H9 (cell line): ENCODE measurements at regions not wholly inside any gene's neighbourhood (a gene's known extent, or its start where the extent isn't known, plus 50 kb on each side); places are given as distances from the start of the nearest gene placed in this dataset.

Experiments used
- DNase-seq: peaks from one replicate; pipeline ENCODE4 v3.0.0-alpha.2; 2017
- H2AFZ ChIP-seq: one replicate; pipeline ENCODE4 v1.6.1; 2013; ENCODE audit warnings: mild to moderate bottlenecking, low read length, control low read depth, moderate library complexity
- H2AK5ac ChIP-seq: 2 replicates; pipeline ENCODE4 v1.6.1; 2013; ENCODE audit warnings: low read length, control low read depth, mixed read lengths; ENCODE audit not compliant: insufficient read length
- H2BK120ac ChIP-seq: one replicate; pipeline ENCODE4 v1.6.1; 2013; ENCODE audit warnings: low read depth, mild to moderate bottlenecking, low read length, control low read depth, inconsistent platforms; ENCODE audit not compliant: poor library complexity, severe bottlenecking
- H2BK12ac ChIP-seq: 2 replicates; pipeline ENCODE4 v1.6.1; 2013; ENCODE audit warnings: low read length, control low read depth, mixed read lengths, low read depth; ENCODE audit not compliant: insufficient read length
- H2BK15ac ChIP-seq: 2 replicates; pipeline ENCODE4 v1.6.1; 2013; ENCODE audit warnings: low read depth, low read length, control low read depth
- H2BK20ac ChIP-seq: one replicate; pipeline ENCODE4 v1.6.1; 2013; ENCODE audit warnings: low read depth, mild to moderate bottlenecking, low read length, control low read depth, inconsistent platforms; ENCODE audit not compliant: poor library complexity, severe bottlenecking
- H2BK5ac ChIP-seq: 2 replicates; pipeline ENCODE4 v1.6.1; 2013; ENCODE audit warnings: low read length, control low read depth, mixed read lengths; ENCODE audit not compliant: insufficient read length
- H3K14ac ChIP-seq: 2 replicates; pipeline ENCODE4 v1.6.1; 2013; ENCODE audit warnings: low read length, control low read depth; ENCODE audit not compliant: insufficient read depth
- H3K18ac ChIP-seq: 2 replicates; pipeline ENCODE4 v1.6.1; 2013; ENCODE audit warnings: low read depth, mild to moderate bottlenecking, mixed read lengths, low read length, control low read depth; ENCODE audit not compliant: insufficient read length
- H3K23ac ChIP-seq: 2 replicates; pipeline ENCODE4 v1.6.1; 2013; ENCODE audit warnings: low read length, control low read depth, mixed read lengths, low read depth; ENCODE audit not compliant: insufficient read length
- H3K23me2 ChIP-seq: 2 replicates; pipeline ENCODE4 v1.6.1; 2013; ENCODE audit warnings: low read depth, mild to moderate bottlenecking, mixed read lengths, low read length, control low read depth; ENCODE audit not compliant: insufficient read length, poor library complexity, severe bottlenecking
- H3K27ac ChIP-seq: 2 replicates; pipeline ENCODE4 v1.5.1; 2013; ENCODE audit warnings: low read length, control low read depth, mixed read lengths, low read depth; ENCODE audit not compliant: insufficient read length
- H3K27me3 ChIP-seq: 2 replicates; pipeline ENCODE4 v1.6.1; 2013; ENCODE audit warnings: low read length, control low read depth, inconsistent platforms; ENCODE audit not compliant: insufficient read depth
- H3K4ac ChIP-seq: 2 replicates; pipeline ENCODE4 v1.6.1; 2013; ENCODE audit warnings: low read depth, mild to moderate bottlenecking, control low read depth, inconsistent platforms, low read length, moderate library complexity
- H3K4me1 ChIP-seq: 2 replicates; pipeline ENCODE4 v1.6.1; 2013; ENCODE audit warnings: low read length, control low read depth, inconsistent platforms; ENCODE audit not compliant: insufficient read depth
- H3K4me2 ChIP-seq: 2 replicates; pipeline ENCODE4 v1.6.1; 2013; ENCODE audit warnings: low read length, control low read depth, mixed read lengths; ENCODE audit not compliant: insufficient read length, insufficient read depth
- H3K56ac ChIP-seq: 2 replicates; pipeline ENCODE4 v1.6.1; 2013; ENCODE audit warnings: low read depth, mild to moderate bottlenecking, mixed read lengths, low read length, control low read depth; ENCODE audit not compliant: insufficient read length
- H3K79me1 ChIP-seq: 2 replicates; pipeline ENCODE4 v1.6.1; 2013; ENCODE audit warnings: low read depth, mild to moderate bottlenecking, moderate library complexity, low read length, control low read depth, inconsistent platforms; ENCODE audit not compliant: insufficient read depth, poor library complexity, severe bottlenecking
- H3K79me2 ChIP-seq: 2 replicates; pipeline ENCODE4 v1.6.1; 2013; ENCODE audit warnings: low read length, control low read depth, inconsistent platforms; ENCODE audit not compliant: insufficient read depth
- H3K9ac ChIP-seq: 2 replicates; pipeline ENCODE4 v1.6.1; 2013; ENCODE audit warnings: low read length, control low read depth, mixed read lengths; ENCODE audit not compliant: insufficient read length; ENCODE audit errors: extremely low read depth
- H3K9me3 ChIP-seq: one replicate; pipeline ENCODE4 v1.6.1; 2013; ENCODE audit warnings: low read depth, low read length, inconsistent platforms; ENCODE audit not compliant: control insufficient read depth
- H3T11ph ChIP-seq: one replicate; pipeline ENCODE4 v1.6.1; 2013; ENCODE audit warnings: mild to moderate bottlenecking, low read length, control low read depth, inconsistent platforms
- H4K20me1 ChIP-seq: one replicate; pipeline ENCODE4 v1.6.1; 2013; ENCODE audit not compliant: control insufficient read depth, insufficient read length, insufficient read depth
- H4K5ac ChIP-seq: 2 replicates; pipeline ENCODE4 v1.6.1; 2013; ENCODE audit warnings: low read depth, mild to moderate bottlenecking, mixed read lengths, low read length, control low read depth; ENCODE audit not compliant: insufficient read length
- H4K8ac ChIP-seq: replicated peaks from 2 replicates; pipeline ENCODE4 v1.6.1; 2013; ENCODE audit warnings: low read length, control low read depth, mixed read lengths, low read depth; ENCODE audit not compliant: insufficient read length
- H4K91ac ChIP-seq: 2 replicates; pipeline ENCODE4 v1.6.1; 2013; ENCODE audit warnings: low read depth, mild to moderate bottlenecking, moderate library complexity, mixed read lengths, low read length, control low read depth; ENCODE audit not compliant: insufficient read length
- H3K27ac Mint-ChIP-seq, 3 experiments: 2 replicates in 2 of 3; 3 replicates in 1 of 3; pipeline ENCODE4 v1.8.0; 2020 to 2021; ENCODE audit warnings: mixed read lengths in 3 of 3, mild to moderate bottlenecking in 1 of 3, moderate library complexity in 1 of 3
- H3K27me3 Mint-ChIP-seq: 2 replicates; pipeline ENCODE4 v1.8.0; 2021; ENCODE audit warnings: low read depth, mild to moderate bottlenecking, moderate library complexity, mixed read lengths
- H3K36me3 Mint-ChIP-seq, 3 experiments: 2 replicates in 2 of 3; 3 replicates in 1 of 3; pipeline ENCODE4 v1.8.0; 2020 to 2021; ENCODE audit warnings: low read depth in 3 of 3, mixed read lengths in 3 of 3; ENCODE audit not compliant: insufficient read depth in 1 of 3
- H3K4me1 Mint-ChIP-seq, 2 experiments: 2 replicates each; pipeline ENCODE4 v1.8.0; 2020; ENCODE audit warnings: mixed read lengths in 2 of 2
- H3K4me3 Mint-ChIP-seq, 2 experiments: 2 replicates in 1 of 2; 3 replicates in 1 of 2; pipeline ENCODE4 v1.8.0; 2020 to 2021; ENCODE audit warnings: mild to moderate bottlenecking in 2 of 2, mixed read lengths in 2 of 2, moderate library complexity in 1 of 2
- H3K9me3 Mint-ChIP-seq, 2 experiments: 2 replicates in 1 of 2; 3 replicates in 1 of 2; pipeline ENCODE4 v1.8.0; 2020; ENCODE audit warnings: mild to moderate bottlenecking in 2 of 2, mixed read lengths in 2 of 2, moderate library complexity in 1 of 2
- WGBS: extraction: QIAGEN DNeasy Blood & Tissue Kit; methylation state at CpG from one replicate; pipeline ENCODE4 v1.1.7; 2013; ENCODE audit warnings: missing lambda C conversion rate, low lambda C conversion rate, mixed read lengths; ENCODE audit not compliant: insufficient read length; ENCODE audit errors: extremely low coverage; 5-methylcytosine and 5-hydroxymethylcytosine counted together
- TF ChIP-seq, protein P1 (sequence below): fragments of 200-600 bp; sonication (generic); conservative IDR thresholded peaks from 3 replicates; pipeline ENCODE4 v1.8.0; 2021; ENCODE audit warnings: antibody characterized with exemption, mild to moderate bottlenecking

DNA sequence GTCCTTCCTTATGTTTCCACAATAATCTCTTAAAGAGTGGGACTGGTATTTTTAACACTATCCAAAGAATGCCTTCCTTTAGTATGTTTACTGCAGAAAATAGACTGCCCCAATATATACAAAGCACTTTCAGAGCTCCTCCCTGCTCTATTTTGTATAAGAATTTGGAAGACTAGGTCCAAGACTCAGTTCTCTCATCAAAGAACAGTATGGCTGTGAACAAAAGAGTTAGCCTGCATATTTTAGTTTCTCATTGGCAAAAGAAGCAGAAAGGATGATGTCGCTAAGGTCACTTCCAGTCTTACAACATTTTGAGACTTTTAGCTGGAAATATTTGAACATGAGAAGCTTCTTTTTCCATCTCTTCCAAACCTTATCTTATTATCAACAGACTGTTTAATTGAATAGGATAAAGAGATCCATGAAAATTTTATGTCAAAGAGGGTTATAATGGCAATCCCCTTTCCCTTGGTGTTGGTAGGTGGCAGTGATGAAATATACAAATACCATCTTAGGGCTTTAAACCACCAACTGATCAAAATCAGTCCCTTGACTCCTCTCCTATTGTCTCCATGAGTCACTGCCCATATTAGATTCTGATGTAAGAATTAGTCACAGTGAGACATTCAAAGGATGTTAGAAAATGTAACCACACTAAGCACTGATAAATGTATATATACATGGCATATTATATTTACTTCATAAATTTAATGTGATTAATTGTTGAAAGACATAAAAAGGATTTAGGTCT lies 266.9 kb upstream of the DSEL start:
- no peak overlapping the region for H2BK12ac ChIP-seq
- no peaks in the 10 kb centered on the region for H3K23me2 ChIP-seq
- no peaks in the 10 kb centered on the region for H3K79me1 ChIP-seq
- H3K18ac ChIP-seq, result no peak overlapping the region
- H3K56ac ChIP-seq, result no peak overlapping the region
- H3K79me2 ChIP-seq, result no peaks in the 10 kb centered on the region
- H2AFZ ChIP-seq, result no peak overlapping the region
- Mint-ChIP-seq H3K27me3 (no peaks in the 10 kb centered on the region), H3K9me3 (no peaks in the 10 kb centered on the region), H3K4me1 (no peaks in the 10 kb centered on the region), H3K27ac (no peak overlapping the region), H3K4me3 (no peak overlapping the region), H3K36me3 (no peaks in the 10 kb centered on the region)
- no peak overlapping the region for H3T11ph ChIP-seq
- no peak overlapping the region for H3K23ac ChIP-seq
- no peak overlapping the region for H2AK5ac ChIP-seq
- DNase-seq, result no peak
- H3K14ac ChIP-seq, result no peak overlapping the region
- H3K9me3 ChIP-seq, result no peaks in the 10 kb centered on the region
- no CpG with 5 or more reads among the region's 1 CpG for WGBS
- H4K8ac ChIP-seq, result no peak overlapping the region
- no peak overlapping the region for H2BK20ac ChIP-seq
- H3K4ac ChIP-seq, result no peak overlapping the region
- H2BK120ac ChIP-seq, result no peak overlapping the region
- H3K27me3 ChIP-seq, result no peaks in the 10 kb centered on the region
- H3K4me1 ChIP-seq, result no peaks in the 10 kb centered on the region
- H4K5ac ChIP-seq, result no peak overlapping the region
- no peak overlapping the region for H3K4me2 ChIP-seq
- no peak overlapping the region for H2BK15ac ChIP-seq
- H4K20me1 ChIP-seq, result no peaks in the 10 kb centered on the region
- TF ChIP-seq, protein P1, sequence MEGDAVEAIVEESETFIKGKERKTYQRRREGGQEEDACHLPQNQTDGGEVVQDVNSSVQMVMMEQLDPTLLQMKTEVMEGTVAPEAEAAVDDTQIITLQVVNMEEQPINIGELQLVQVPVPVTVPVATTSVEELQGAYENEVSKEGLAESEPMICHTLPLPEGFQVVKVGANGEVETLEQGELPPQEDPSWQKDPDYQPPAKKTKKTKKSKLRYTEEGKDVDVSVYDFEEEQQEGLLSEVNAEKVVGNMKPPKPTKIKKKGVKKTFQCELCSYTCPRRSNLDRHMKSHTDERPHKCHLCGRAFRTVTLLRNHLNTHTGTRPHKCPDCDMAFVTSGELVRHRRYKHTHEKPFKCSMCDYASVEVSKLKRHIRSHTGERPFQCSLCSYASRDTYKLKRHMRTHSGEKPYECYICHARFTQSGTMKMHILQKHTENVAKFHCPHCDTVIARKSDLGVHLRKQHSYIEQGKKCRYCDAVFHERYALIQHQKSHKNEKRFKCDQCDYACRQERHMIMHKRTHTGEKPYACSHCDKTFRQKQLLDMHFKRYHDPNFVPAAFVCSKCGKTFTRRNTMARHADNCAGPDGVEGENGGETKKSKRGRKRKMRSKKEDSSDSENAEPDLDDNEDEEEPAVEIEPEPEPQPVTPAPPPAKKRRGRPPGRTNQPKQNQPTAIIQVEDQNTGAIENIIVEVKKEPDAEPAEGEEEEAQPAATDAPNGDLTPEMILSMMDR, result no peak
- H3K27ac ChIP-seq, result no peak overlapping the region
- H4K91ac ChIP-seq, result no peak overlapping the region
- no peak overlapping the region for H3K9ac ChIP-seq
- H2BK5ac ChIP-seq, result no peak overlapping the region
